DND-41 (cell line): ENCODE measurements at regions not wholly inside any gene's neighbourhood (a gene's known extent, or its start where the extent isn't known, plus 50 kb on each side); places are given as distances from the start of the nearest gene placed in this dataset.

ENCODE experiments used
- CTCF ChIP-seq: IDR thresholded peaks from 2 replicates; pipeline ENCODE4 v1.5.1; 2012; ENCODE audit warnings: borderline replicate concordance, low read length, moderate library complexity, mild to moderate bottlenecking; ENCODE audit not compliant: poor library complexity, severe bottlenecking; ENCODE audit errors: extremely low read depth
- EZH2 ChIP-seq: IDR thresholded peaks from 3 replicates; pipeline ENCODE4 v1.6.1; 2012; ENCODE audit warnings: borderline replicate concordance, low read depth, mild to moderate bottlenecking, moderate library complexity, low read length, inconsistent platforms; ENCODE audit not compliant: severe bottlenecking

GRCh38 chr13:106919133-106919532 lies 351.2 kb upstream of the ARGLU1 start:
- TF ChIP-seq EZH2: no peak
- TF ChIP-seq CTCF: no peak
